Liver (tissue), 3 donors: ENCODE measurements at regions not wholly inside any gene's neighbourhood (a gene's known extent, or its start where the extent isn't known, plus 50 kb on each side); places are given as distances from the start of the nearest gene placed in this dataset.

Experiments used
- CTCF ChIP-seq: fragments of 150-350 bp; IDR thresholded peaks from 2 replicates; pipeline ENCODE4 v1.5.1; 2017; ENCODE audit warnings: improper control_type of control experiment, low read depth, low read length; ENCODE audit not compliant: missing input control
- FOXA2 ChIP-seq: IDR thresholded peaks from 2 replicates; pipeline ENCODE4 v1.6.1; 2016; ENCODE audit warnings: antibody characterized with exemption
- JUND ChIP-seq, 2 donors: IDR thresholded peaks; 2 replicates each; pipeline ENCODE4 v1.6.1; 2016; ENCODE audit warnings: antibody characterized with exemption in 2 of 2
- MAX ChIP-seq: IDR thresholded peaks from 2 replicates; pipeline ENCODE4 v1.6.1; 2016; ENCODE audit warnings: antibody characterized with exemption
- REST ChIP-seq: IDR thresholded peaks from 2 replicates; pipeline ENCODE4 v1.6.1; 2016; ENCODE audit warnings: antibody characterized with exemption, mild to moderate bottlenecking
- RXRA ChIP-seq, 2 donors: IDR thresholded peaks; 2 replicates each; pipeline ENCODE4 v1.6.1; 2017 to 2018; ENCODE audit warnings: antibody characterized with exemption in 2 of 2, mild to moderate bottlenecking in 1 of 2
- YY1 ChIP-seq: IDR thresholded peaks from 2 replicates; pipeline ENCODE4 v1.6.1; 2016; ENCODE audit warnings: antibody characterized with exemption, mild to moderate bottlenecking
- ZBTB33 ChIP-seq: IDR thresholded peaks from 2 replicates; pipeline ENCODE4 v1.6.1; 2016; ENCODE audit warnings: antibody characterized with exemption
- donor health status: healthy.
- donor health status: healthy.

GRCh38 chr4:114277690-114278089, 298.2 kb upstream of the ARSJ start:
- TF ChIP-seq REST (no peak), CTCF (no peak), ZBTB33 (no peak), YY1 (no peak), FOXA2 (no peak), JUND (IDR thresholded peaks at IDR 0.05) (no peak), RXRA (IDR thresholded peaks at IDR 0.05) (no peak), MAX (no peak)
